SK-N-SH (cell line): ENCODE measurements at regions not wholly inside any gene's neighbourhood (a gene's known extent, or its start where the extent isn't known, plus 50 kb on each side); places are given as distances from the start of the nearest gene placed in this dataset.

Experiments used
- CTCF ChIA-PET: fragments of 300-600, 350-600 bp; formaldehyde crosslinking; extraction: SDS; loops from one replicate; lab custom pipeline; 2021; lab: Yijun Ruan, JAX
- POLR2A ChIA-PET: fragments of 350-600 bp; sonication (Branson Sonifier 250); formaldehyde crosslinking; extraction: SDS; loops from one replicate; lab custom pipeline; 2020; ENCODE audit warnings: antibody characterized with exemption, inconsistent platforms; lab: Yijun Ruan, JAX
- DNase-seq: peaks from one replicate; pipeline ENCODE4 v3.0.0; 2012
- H2AFZ ChIP-seq: fragments of 200-600 bp; sonication (generic); 2 replicates; pipeline ENCODE4 v1.8.1; 2016; ENCODE audit warnings: antibody characterized with exemption, mild to moderate bottlenecking, low read depth
- H3F3A ChIP-seq: fragments of 200-600 bp; sonication (generic); replicated peaks from 2 replicates; pipeline ENCODE3; 2016; ENCODE audit warnings: antibody characterized with exemption, mild to moderate bottlenecking; ENCODE audit not compliant: insufficient read depth
- H3K27ac ChIP-seq, 2 experiments: fragments of 200-500 bp in 1 of 2; fragments of 200-600 bp in 1 of 2; sonication (Bioruptor generic) in 1 of 2; sonication (generic), shearing (Covaris generic) in 1 of 2; 2 replicates each; pipeline versions ENCODE4 v1.5.1 to v1.6.1; 2014 to 2016; ENCODE audit warnings: low read depth in 2 of 2, inconsistent platforms in 1 of 2, low read length in 1 of 2, mild to moderate bottlenecking in 1 of 2, mixed read lengths in 1 of 2
- H3K27me3 ChIP-seq: fragments of 200-600 bp; sonication (generic), shearing (Covaris generic); 2 replicates; pipeline ENCODE4 v1.6.1; 2016; ENCODE audit warnings: mixed run types; ENCODE audit not compliant: insufficient read depth
- H3K36me3 ChIP-seq, 2 experiments: fragments of 200-500 bp in 1 of 2; fragments of 200-600 bp in 1 of 2; sonication (Bioruptor generic) in 1 of 2; sonication (generic) in 1 of 2; replicated peaks in 1 of 2; 2 replicates each; pipeline versions ENCODE3 to v1.5.1; 2014 to 2016; ENCODE audit warnings: low read length in 1 of 2, mild to moderate bottlenecking in 1 of 2; ENCODE audit not compliant: insufficient read depth in 2 of 2, control insufficient read depth in 1 of 2
- H3K4me1 ChIP-seq, 2 experiments: fragments of 200-500 bp in 1 of 2; fragments of 200-600 bp in 1 of 2; sonication (Bioruptor generic) in 1 of 2; sonication (generic), shearing (Covaris generic) in 1 of 2; 2 replicates each; pipeline versions ENCODE4 v1.5.1 to v1.6.1; 2014 to 2016; ENCODE audit warnings: low read depth in 1 of 2, low read length in 1 of 2, mixed run types in 1 of 2; ENCODE audit not compliant: insufficient read depth in 2 of 2, control insufficient read depth in 1 of 2
- H3K4me2 ChIP-seq: fragments of 200-600 bp; sonication (generic), shearing (Covaris generic); 2 replicates; pipeline ENCODE4 v1.6.1; 2017; ENCODE audit warnings: mixed run types
- H3K4me3 ChIP-seq, 2 experiments: fragments of 200-500 bp in 1 of 2; fragments of 200-600 bp in 1 of 2; sonication (Bioruptor generic) in 1 of 2; sonication (generic), shearing (Covaris generic) in 1 of 2; 2 replicates each; pipeline versions ENCODE4 v1.5.1 to v1.8.1; 2014 to 2016; ENCODE audit warnings: low read depth in 2 of 2, inconsistent platforms in 1 of 2, low read length in 1 of 2, mild to moderate bottlenecking in 1 of 2, mixed read lengths in 1 of 2, moderate library complexity in 1 of 2
- H3K79me2 ChIP-seq: fragments of 200-600 bp; sonication (generic); 2 replicates; pipeline ENCODE4 v1.8.1; 2017; ENCODE audit warnings: mild to moderate bottlenecking; ENCODE audit not compliant: insufficient read depth
- H3K9ac ChIP-seq: fragments of 200-600 bp; sonication (generic); 2 replicates; pipeline ENCODE4 v1.6.1; 2017; ENCODE audit warnings: mixed run types
- H3K9me2 ChIP-seq: fragments of 200-600 bp; sonication (generic); 2 replicates; pipeline ENCODE4 v1.6.1; 2017; ENCODE audit warnings: mixed run types
- H3K9me3 ChIP-seq: fragments of 200-600 bp; sonication (generic); 2 replicates; pipeline ENCODE4 v1.6.1; 2017; ENCODE audit warnings: mixed run types, mild to moderate bottlenecking, moderate library complexity
- H4K20me1 ChIP-seq: fragments of 200-600 bp; sonication (generic); 2 replicates; pipeline ENCODE4 v1.6.1; 2017; ENCODE audit warnings: mild to moderate bottlenecking, mixed run types; ENCODE audit not compliant: insufficient read depth
- CHD2 ChIP-seq: fragments of 150-350 bp; IDR thresholded peaks from 2 replicates; pipeline ENCODE4 v1.6.1; 2018; ENCODE audit warnings: low read length; ENCODE audit not compliant: partially characterized antibody
- FOSL2 ChIP-seq: IDR thresholded peaks from 2 replicates; pipeline ENCODE4 v1.4.0; 2012; ENCODE audit warnings: low read depth, mild to moderate bottlenecking, moderate library complexity, borderline replicate concordance
- FOXM1 ChIP-seq: IDR thresholded peaks from 2 replicates; pipeline ENCODE4 v1.4.0; 2012; ENCODE audit warnings: low read depth, mild to moderate bottlenecking
- GABPA ChIP-seq: IDR thresholded peaks from 2 replicates; pipeline ENCODE4 v1.4.0; 2012; ENCODE audit warnings: low read depth, mild to moderate bottlenecking
- IRF3 ChIP-seq: fragments of 150-350 bp; IDR thresholded peaks from 2 replicates; pipeline ENCODE4 v1.6.1; 2016; ENCODE audit warnings: mild to moderate bottlenecking, low read depth, low read length
- MEF2A ChIP-seq: IDR thresholded peaks from 2 replicates; pipeline ENCODE4 v1.4.0; 2012; ENCODE audit warnings: low read depth, borderline replicate concordance
- NRF1 ChIP-seq: IDR thresholded peaks from 2 replicates; pipeline ENCODE4 v1.6.1; 2012; ENCODE audit warnings: low read depth, mild to moderate bottlenecking, low read length
- PBX3 ChIP-seq: IDR thresholded peaks from 2 replicates; pipeline ENCODE4; 2012
- POLR2AphosphoS5 ChIP-seq: IDR thresholded peaks from 2 replicates; pipeline ENCODE4 v1.6.1; 2012; ENCODE audit warnings: low read depth, low read length
- SIN3A ChIP-seq: IDR thresholded peaks from 2 replicates; pipeline ENCODE4 v1.6.1; 2012; ENCODE audit warnings: low read depth, mild to moderate bottlenecking, low read length, moderate library complexity, borderline replicate concordance
- SMC3 ChIP-seq: IDR thresholded peaks from 2 replicates; pipeline ENCODE4 v1.6.1; 2012; ENCODE audit warnings: low read depth, low read length, improper control_type of control experiment
- USF1 ChIP-seq: IDR thresholded peaks from 2 replicates; pipeline ENCODE4 v1.4.0; 2012; ENCODE audit warnings: low read depth, borderline replicate concordance
- WGBS: methylation state at CpG from one replicate; pipeline ENCODE4 v1.1.6; 2017; ENCODE audit warnings: low lambda C conversion rate; 5-methylcytosine and 5-hydroxymethylcytosine counted together

GRCh38 chr12:66971816-66972215 lies 292.9 kb upstream of the GRIP1 start (continued):
- TF ChIP-seq PBX3, result no peak

- Histone ChIP-seq H3K4me2 (no peak overlapping the region), H3K36me3 (no peaks in the 10 kb centered on the region), H3K27ac (no peak overlapping the region), H3K4me3 (no peak overlapping the region), H3K9me3 (no peaks in the 10 kb centered on the region), H3K79me2 (no peaks in the 10 kb centered on the region), H3K9me2 (no peaks in the 10 kb centered on the region), H3K27me3 (no peaks in the 10 kb centered on the region), H3K4me1 (no peaks in the 10 kb centered on the region), H3F3A (no peaks in the 10 kb centered on the region), H2AFZ (no peak overlapping the region), H3K9ac (no peak overlapping the region), H4K20me1 (no peaks in the 10 kb centered on the region)
- ChIA-PET POLR2A (no interaction called here), CTCF (no interaction called here)
- TF ChIP-seq FOXM1 (no peak), POLR2AphosphoS5 (no peak), CHD2 (no peak), MEF2A (no peak), USF1 (no peak), PBX3 (no peak), SIN3A (no peak), GABPA (no peak)
- no peak for DNase-seq
Measured at GRCh38 chr12:66976526-66976925, 292.6 kb upstream of the CAND1 start.

GRCh38 chr12:66978802-66979201 lies 290.4 kb upstream of the CAND1 start:
- 0% methylated on average over 1 of the region's 1 CpG for WGBS
- CTCF ChIA-PET, result no interaction called here
- no peaks in the 10 kb centered on the region for H3K36me3 ChIP-seq
- H3K9me3 ChIP-seq, result no peaks in the 10 kb centered on the region
- POLR2A ChIA-PET, result no interaction called here
- H3K9ac ChIP-seq, result no peak overlapping the region
- H2AFZ ChIP-seq, result no peak overlapping the region
- H3K4me3 ChIP-seq, result no peak overlapping the region
- no peak overlapping the region for H3K4me2 ChIP-seq
- H3K27me3 ChIP-seq, result no peaks in the 10 kb centered on the region
- H3K9me2 ChIP-seq, result no peaks in the 10 kb centered on the region
- H3K4me1 ChIP-seq, result no peaks in the 10 kb centered on the region
- no peaks in the 10 kb centered on the region for H3F3A ChIP-seq
- H4K20me1 ChIP-seq, result no peaks in the 10 kb centered on the region
- no peaks in the 10 kb centered on the region for H3K79me2 ChIP-seq
- DNase-seq, result no peak
- H3K27ac ChIP-seq, result no peak overlapping the region
- TF ChIP-seq SMC3 (no peak), FOSL2 (no peak), FOXM1 (no peak), NRF1 (no peak), IRF3 (no peak), MEF2A (no peak)
